BE2C (cell line): ENCODE measurements at regions not wholly inside any gene's neighbourhood (a gene's known extent, or its start where the extent isn't known, plus 50 kb on each side); places are given as distances from the start of the nearest gene placed in this dataset.
A peak's percentile ranks its signal among the peaks of the same experiment; 100 is the strongest.

Experiments
- DNase-seq: peaks from one replicate; pipeline ENCODE4 v3.0.0-alpha.2; 2020
- H3K27me3 ChIP-seq: fragments of 250-450 bp; sonication (Bioruptor Pico); 2 replicates; pipeline ENCODE4 v1.5.1; 2020; ENCODE audit warnings: mild to moderate bottlenecking
- H3K36me3 ChIP-seq: fragments of 250-450 bp; sonication (Bioruptor Pico); 2 replicates; pipeline ENCODE4 v1.5.1; 2020; ENCODE audit warnings: mild to moderate bottlenecking
- H3K4me1 ChIP-seq: fragments of 250-450 bp; sonication (Bioruptor Pico); 2 replicates; pipeline ENCODE4 v1.5.1; 2020
- H3K4me3 ChIP-seq: 2 replicates; pipeline ENCODE4 v1.5.1; 2011; ENCODE audit warnings: low read depth, low read length
- H3K9me3 ChIP-seq: fragments of 250-450 bp; sonication (Bioruptor Pico); 2 replicates; pipeline ENCODE4 v1.5.1; 2020
- TF ChIP-seq, protein P1 (sequence below): IDR thresholded peaks from 2 replicates; pipeline ENCODE4 v1.5.1; 2012; ENCODE audit warnings: mild to moderate bottlenecking, low read depth, low read length

DNA sequence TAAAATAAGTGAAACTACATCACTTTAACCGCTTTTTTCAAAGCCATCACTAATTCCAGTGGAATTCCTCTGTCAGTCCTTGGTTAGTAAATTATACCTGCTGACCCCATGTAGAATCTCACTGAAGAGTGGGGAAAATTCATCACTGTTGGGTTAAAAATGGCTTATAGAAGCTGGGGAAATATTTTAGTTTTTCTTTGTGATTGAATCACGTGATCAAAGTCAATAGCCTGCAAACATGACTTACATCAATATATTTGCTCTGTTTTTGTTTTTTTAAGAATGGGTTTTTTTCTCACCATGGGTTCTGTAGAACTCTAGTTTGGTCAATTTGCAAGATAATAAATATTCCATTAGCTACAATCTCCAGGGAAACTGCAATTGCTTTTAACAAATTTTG is 445.2 kb upstream of the FAM47C start:
- TF ChIP-seq, protein P1, sequence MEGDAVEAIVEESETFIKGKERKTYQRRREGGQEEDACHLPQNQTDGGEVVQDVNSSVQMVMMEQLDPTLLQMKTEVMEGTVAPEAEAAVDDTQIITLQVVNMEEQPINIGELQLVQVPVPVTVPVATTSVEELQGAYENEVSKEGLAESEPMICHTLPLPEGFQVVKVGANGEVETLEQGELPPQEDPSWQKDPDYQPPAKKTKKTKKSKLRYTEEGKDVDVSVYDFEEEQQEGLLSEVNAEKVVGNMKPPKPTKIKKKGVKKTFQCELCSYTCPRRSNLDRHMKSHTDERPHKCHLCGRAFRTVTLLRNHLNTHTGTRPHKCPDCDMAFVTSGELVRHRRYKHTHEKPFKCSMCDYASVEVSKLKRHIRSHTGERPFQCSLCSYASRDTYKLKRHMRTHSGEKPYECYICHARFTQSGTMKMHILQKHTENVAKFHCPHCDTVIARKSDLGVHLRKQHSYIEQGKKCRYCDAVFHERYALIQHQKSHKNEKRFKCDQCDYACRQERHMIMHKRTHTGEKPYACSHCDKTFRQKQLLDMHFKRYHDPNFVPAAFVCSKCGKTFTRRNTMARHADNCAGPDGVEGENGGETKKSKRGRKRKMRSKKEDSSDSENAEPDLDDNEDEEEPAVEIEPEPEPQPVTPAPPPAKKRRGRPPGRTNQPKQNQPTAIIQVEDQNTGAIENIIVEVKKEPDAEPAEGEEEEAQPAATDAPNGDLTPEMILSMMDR: no peak
- Histone ChIP-seq H3K27me3 (no peaks in the 10 kb centered on the region), H3K4me3 (no peak overlapping the region), H3K4me1 (no peaks in the 10 kb centered on the region), H3K36me3 (no peaks in the 10 kb centered on the region), H3K9me3 (no peaks in the 10 kb centered on the region)
- DNase-seq: no peak

DNA sequence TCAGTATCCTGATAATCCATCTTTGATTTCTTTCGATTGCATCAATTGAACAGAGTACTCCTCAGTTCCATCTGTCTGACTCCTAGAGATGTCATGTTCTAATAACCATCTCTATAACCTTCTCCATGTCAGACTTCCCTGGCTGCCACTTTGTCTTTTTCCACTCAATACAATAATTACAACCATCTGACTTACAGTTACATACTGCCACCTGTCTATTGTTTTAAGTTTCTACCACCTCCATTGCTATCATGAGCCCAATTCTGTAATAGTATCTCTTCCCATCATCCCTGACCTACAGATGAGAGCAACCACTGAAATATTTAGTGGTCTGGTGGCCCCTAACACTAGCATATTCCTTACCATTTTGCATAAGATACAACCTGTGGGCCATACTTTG is 439.2 kb upstream of the FAM47C start:
- no peaks in the 10 kb centered on the region for H3K4me1 ChIP-seq
- H3K36me3 ChIP-seq: no peaks in the 10 kb centered on the region
- H3K4me3 ChIP-seq: no peak overlapping the region
- no peaks in the 10 kb centered on the region for H3K27me3 ChIP-seq
- no peaks in the 10 kb centered on the region for H3K9me3 ChIP-seq
- no peak for DNase-seq
- TF ChIP-seq, protein P1: no peak

DNA sequence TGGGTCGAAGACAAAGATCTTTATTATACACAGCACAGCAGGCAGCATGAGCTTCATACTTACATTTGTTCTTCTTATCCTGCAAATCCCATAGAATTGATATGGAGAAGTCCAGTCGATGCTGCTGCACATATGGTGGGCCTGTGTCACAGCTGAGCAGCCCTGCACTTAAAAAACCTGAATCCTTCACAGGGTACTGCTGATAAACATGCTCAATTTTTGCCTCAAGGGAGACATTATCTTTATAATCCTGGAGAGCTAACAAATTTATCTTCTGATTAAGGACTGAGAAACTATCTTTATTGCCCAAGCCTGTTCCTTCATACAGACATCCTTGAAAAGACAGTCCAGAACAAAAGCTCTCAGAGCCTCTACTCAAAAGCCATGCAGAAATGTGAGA is 434.4 kb upstream of the FAM47C start:
- Histone ChIP-seq H3K4me1 (no peaks in the 10 kb centered on the region), H3K27me3 (no peaks in the 10 kb centered on the region), H3K9me3 (no peaks in the 10 kb centered on the region), H3K36me3 (no peaks in the 10 kb centered on the region), H3K4me3 (no peak overlapping the region)
- peak; percentile 5 for DNase-seq
- TF ChIP-seq, protein P1: no peak

DNA sequence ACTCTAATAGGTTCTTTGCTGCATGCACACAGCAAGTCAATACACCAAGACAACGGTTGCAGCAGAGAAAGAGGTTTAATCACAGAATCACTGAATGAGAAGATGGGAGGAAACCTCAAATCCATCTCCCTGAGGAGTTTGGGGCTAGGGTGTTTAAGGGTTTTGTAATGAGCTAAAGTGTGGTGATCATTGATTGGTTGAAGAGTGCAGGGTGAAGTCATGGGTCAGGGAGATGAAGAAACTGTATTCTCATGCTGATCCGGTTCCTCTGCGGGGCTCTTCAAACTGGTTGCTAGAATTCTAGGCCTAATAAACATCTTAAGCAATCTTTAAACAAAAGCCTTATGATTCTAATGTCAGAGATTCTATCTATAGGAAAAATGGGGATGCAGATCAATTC is 432.5 kb upstream of the FAM47C start:
- no peaks in the 10 kb centered on the region for H3K9me3 ChIP-seq
- no peaks in the 10 kb centered on the region for H3K27me3 ChIP-seq
- no peak for DNase-seq
- no peaks in the 10 kb centered on the region for H3K36me3 ChIP-seq
- H3K4me3 ChIP-seq: no peak overlapping the region
- H3K4me1 ChIP-seq: no peaks in the 10 kb centered on the region
- TF ChIP-seq, protein P1: no peak

DNA sequence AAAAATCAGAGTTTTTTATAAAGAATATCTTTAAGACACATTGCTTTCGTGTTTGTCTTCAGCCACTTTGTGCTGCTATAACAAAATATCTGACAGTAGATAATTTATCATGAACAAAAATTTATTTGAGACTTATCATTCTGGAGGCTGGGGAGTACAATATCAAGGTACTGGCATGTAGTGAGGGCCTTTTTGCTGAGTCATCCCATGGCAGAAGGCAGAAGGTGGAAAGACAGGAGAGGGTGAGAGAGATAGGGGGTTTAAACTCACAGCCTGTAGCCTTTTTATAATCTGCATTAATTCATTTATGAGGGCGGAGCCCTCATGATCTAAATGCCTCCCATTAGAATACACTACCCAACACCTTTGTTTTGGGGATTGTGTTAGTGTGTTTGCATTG is 431.2 kb upstream of the FAM47C start:
- H3K36me3 ChIP-seq: no peaks in the 10 kb centered on the region
- no peaks in the 10 kb centered on the region for H3K9me3 ChIP-seq
- no peak overlapping the region for H3K4me3 ChIP-seq
- H3K27me3 ChIP-seq: no peaks in the 10 kb centered on the region
- no peaks in the 10 kb centered on the region for H3K4me1 ChIP-seq
- TF ChIP-seq, protein P1: no peak
- DNase-seq: no peak

DNA sequence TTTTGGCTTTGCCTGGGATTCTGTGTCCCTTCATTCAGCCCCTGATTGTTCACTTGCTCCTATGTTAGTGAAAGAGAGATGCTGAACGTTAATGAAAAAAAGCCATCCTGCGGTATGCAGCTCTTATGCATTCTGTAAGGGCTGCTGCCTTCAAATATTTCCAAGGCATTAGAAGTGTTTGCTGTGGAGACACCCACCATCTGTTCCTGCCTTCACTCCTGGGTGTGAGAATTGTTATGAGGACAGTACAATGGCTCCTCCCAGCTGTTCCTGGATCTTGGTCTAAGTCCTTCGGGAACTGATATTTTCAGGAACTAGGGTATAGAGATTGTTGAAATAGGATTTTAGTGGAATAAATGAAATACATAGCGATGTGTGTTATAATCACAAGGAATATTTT is 427.1 kb upstream of the FAM47C start:
- H3K27me3 ChIP-seq: no peaks in the 10 kb centered on the region
- no peak for DNase-seq
- H3K9me3 ChIP-seq: no peaks in the 10 kb centered on the region
- TF ChIP-seq, protein P1: no peak
- H3K36me3 ChIP-seq: no peaks in the 10 kb centered on the region
- no peaks in the 10 kb centered on the region for H3K4me1 ChIP-seq
- no peak overlapping the region for H3K4me3 ChIP-seq
